OCI-LY7 (cell line): ENCODE measurements at regions not wholly inside any gene's neighbourhood (a gene's known extent, or its start where the extent isn't known, plus 50 kb on each side); places are given as distances from the start of the nearest gene placed in this dataset.

Experiments used
- BruUV-seq: library from RNA; stranded (reverse); fragments of 400-500 nt; replicated peaks from 2 replicates; lab custom pipeline; 2021; lab: Mats Ljungman, UMichigan
- CTCF ChIA-PET: fragments of 300-600 bp; sonication (Branson Sonifier 250); formaldehyde crosslinking; loops from one replicate; lab custom pipeline; 2022; ENCODE audit warnings: antibody characterized with exemption; ENCODE audit not compliant: unreplicated experiment; lab: Charles Lee
- POLR2A ChIA-PET: fragments of 300-600 bp; sonication (Branson Sonifier 250); formaldehyde crosslinking; loops from one replicate; lab custom pipeline; 2022; ENCODE audit warnings: antibody characterized with exemption; lab: Charles Lee
- DNase-seq: peaks from one replicate; pipeline ENCODE4 v3.0.0-alpha.2; 2015; ENCODE audit warnings: low spot score
- H2AFZ ChIP-seq: fragments of 200-600 bp; sonication (generic), shearing (Covaris generic); 2 replicates; pipeline ENCODE4 v1.6.1; 2014; ENCODE audit warnings: mild to moderate bottlenecking, antibody characterized with exemption, low read length, moderate library complexity
- H3K27ac ChIP-seq: fragments of 200-600 bp; sonication (generic); 2 replicates; pipeline ENCODE4 v1.5.1; 2014; ENCODE audit warnings: mixed run types, low read depth, mild to moderate bottlenecking, moderate library complexity, low read length, inconsistent platforms; ENCODE audit not compliant: poor library complexity, severe bottlenecking
- H3K36me3 ChIP-seq: fragments of 200-600 bp; sonication (generic); 2 replicates; pipeline ENCODE4 v1.6.1; 2014; ENCODE audit warnings: mild to moderate bottlenecking, antibody characterized with exemption, low read length, moderate library complexity, mixed read lengths; ENCODE audit not compliant: insufficient read depth
- H3K4me1 ChIP-seq: fragments of 200-600 bp; sonication (generic); 2 replicates; pipeline ENCODE4 v1.5.1; 2014; ENCODE audit warnings: mild to moderate bottlenecking, low read length; ENCODE audit not compliant: insufficient read depth, poor library complexity, severe bottlenecking
- H3K4me2 ChIP-seq: fragments of 200-600 bp; sonication (generic); 2 replicates; pipeline ENCODE4 v1.6.1; 2014; ENCODE audit warnings: mild to moderate bottlenecking, low read length
- H3K4me3 ChIP-seq: fragments of 200-600 bp; sonication (generic); 2 replicates; pipeline ENCODE4 v1.5.1; 2014; ENCODE audit warnings: mild to moderate bottlenecking, low read depth, low read length; ENCODE audit not compliant: poor library complexity, severe bottlenecking
- H3K79me2 ChIP-seq: fragments of 200-600 bp; sonication (generic); 2 replicates; pipeline ENCODE4 v1.6.1; 2016; ENCODE audit warnings: low read depth, mild to moderate bottlenecking, low read length, moderate library complexity, mixed read lengths; ENCODE audit not compliant: insufficient read depth
- H3K9me2 ChIP-seq: fragments of 200-600 bp; sonication (generic); 2 replicates; pipeline ENCODE4 v1.6.1; 2016; ENCODE audit warnings: mild to moderate bottlenecking, low read length, mixed read lengths; ENCODE audit not compliant: insufficient read depth
- H3K9me3 ChIP-seq: fragments of 200-600 bp; sonication (generic); 2 replicates; pipeline ENCODE4 v1.6.1; 2014; ENCODE audit warnings: mild to moderate bottlenecking, mixed run types, low read length, mixed read lengths
- H4K20me1 ChIP-seq: fragments of 200-600 bp; sonication (generic); 2 replicates; pipeline ENCODE4 v1.6.1; 2014; ENCODE audit warnings: mild to moderate bottlenecking, antibody characterized with exemption, low read length, moderate library complexity, mixed read lengths; ENCODE audit not compliant: insufficient read depth
- EZH2phosphoT487 ChIP-seq: fragments of 200-600 bp; sonication (generic); IDR thresholded peaks from 2 replicates; pipeline ENCODE4 v1.6.1; 2018; ENCODE audit warnings: low read depth, borderline replicate concordance, mild to moderate bottlenecking, mixed run types, antibody characterized with exemption, low read length, moderate library complexity, mixed read lengths
- intact Hi-C: fragments of 100-400 bp; cut with micrococcal nuclease; formaldehyde crosslinking; loops from one replicate; pipeline ENCODE4 v1.10.0; 2022; ENCODE audit not compliant: unreplicated experiment
- TF ChIP-seq, protein P1 (sequence below): fragments of 200-600 bp; sonication (generic); conservative IDR thresholded peaks from 2 replicates; pipeline ENCODE4 v1.5.1; 2014; ENCODE audit warnings: mild to moderate bottlenecking, antibody characterized with exemption, low read length, moderate library complexity, mixed read lengths

DNA sequence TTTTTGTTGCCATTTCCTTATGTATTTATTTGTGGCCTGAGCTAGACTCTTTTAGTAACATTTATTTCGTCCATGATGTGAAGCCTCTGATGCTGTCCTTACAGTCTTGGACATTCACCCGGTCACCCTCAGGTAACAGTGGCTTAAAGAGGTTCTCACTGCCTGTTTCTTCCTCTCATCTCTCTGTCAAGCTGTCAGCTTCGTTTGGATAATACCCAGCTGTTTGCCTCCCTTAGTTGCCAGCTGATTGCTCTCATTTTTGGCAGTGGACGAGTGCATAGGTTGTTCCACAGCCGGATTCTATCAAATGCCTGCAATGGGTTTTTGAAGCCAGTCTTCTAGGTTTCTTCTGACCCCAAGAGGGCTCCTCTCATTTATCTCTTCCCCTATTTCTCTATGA, 427.7 kb downstream of the MED10 start:
- H3K36me3 ChIP-seq = no peaks in the 10 kb centered on the region
- no TSS peak for BruUV-seq
- no peaks in the 10 kb centered on the region for H3K9me3 ChIP-seq
- TF ChIP-seq, protein P1, sequence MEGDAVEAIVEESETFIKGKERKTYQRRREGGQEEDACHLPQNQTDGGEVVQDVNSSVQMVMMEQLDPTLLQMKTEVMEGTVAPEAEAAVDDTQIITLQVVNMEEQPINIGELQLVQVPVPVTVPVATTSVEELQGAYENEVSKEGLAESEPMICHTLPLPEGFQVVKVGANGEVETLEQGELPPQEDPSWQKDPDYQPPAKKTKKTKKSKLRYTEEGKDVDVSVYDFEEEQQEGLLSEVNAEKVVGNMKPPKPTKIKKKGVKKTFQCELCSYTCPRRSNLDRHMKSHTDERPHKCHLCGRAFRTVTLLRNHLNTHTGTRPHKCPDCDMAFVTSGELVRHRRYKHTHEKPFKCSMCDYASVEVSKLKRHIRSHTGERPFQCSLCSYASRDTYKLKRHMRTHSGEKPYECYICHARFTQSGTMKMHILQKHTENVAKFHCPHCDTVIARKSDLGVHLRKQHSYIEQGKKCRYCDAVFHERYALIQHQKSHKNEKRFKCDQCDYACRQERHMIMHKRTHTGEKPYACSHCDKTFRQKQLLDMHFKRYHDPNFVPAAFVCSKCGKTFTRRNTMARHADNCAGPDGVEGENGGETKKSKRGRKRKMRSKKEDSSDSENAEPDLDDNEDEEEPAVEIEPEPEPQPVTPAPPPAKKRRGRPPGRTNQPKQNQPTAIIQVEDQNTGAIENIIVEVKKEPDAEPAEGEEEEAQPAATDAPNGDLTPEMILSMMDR = no peak
- no peak for TF ChIP-seq EZH2phosphoT487
- H4K20me1 ChIP-seq = no peaks in the 10 kb centered on the region
- no peaks in the 10 kb centered on the region for H3K9me2 ChIP-seq
- no peaks in the 10 kb centered on the region for H3K79me2 ChIP-seq
- ChIA-PET POLR2A (interaction anchor here (0.5 to 1.1 kb wide), 2 partner anchors 410 to 815 kb away, joined by 3 to 5 read pairs; no protein-coding TSS in a partner anchor), CTCF (no interaction called here)
- H3K4me1 ChIP-seq = no peaks in the 10 kb centered on the region
- no peak overlapping the region for H3K4me3 ChIP-seq
- no peak overlapping the region for H2AFZ ChIP-seq
- intact Hi-C loops = no loop called here
- no peak for DNase-seq
- no peak overlapping the region for H3K4me2 ChIP-seq
- no peak overlapping the region for H3K27ac ChIP-seq

- ChIA-PET POLR2A (interaction anchor here (0.6 kb wide), 1 partner anchor 50 kb away, joined by 3 read pairs; no protein-coding TSS in a partner anchor), CTCF (no interaction called here)
- H4K20me1 ChIP-seq = no peaks in the 10 kb centered on the region
- H3K4me2 ChIP-seq = no peak overlapping the region
- no peak overlapping the region for H2AFZ ChIP-seq
- H3K36me3 ChIP-seq = no peaks in the 10 kb centered on the region
- no peaks in the 10 kb centered on the region for H3K9me3 ChIP-seq
- no peak for DNase-seq
- no peaks in the 10 kb centered on the region for H3K4me1 ChIP-seq
- no peaks in the 10 kb centered on the region for H3K79me2 ChIP-seq
- TF ChIP-seq EZH2phosphoT487 = no peak
- TF ChIP-seq, protein P1 = no peak
- no TSS peak for BruUV-seq
- no peak overlapping the region for H3K27ac ChIP-seq
- intact Hi-C loops = no loop called here
- no peaks in the 10 kb centered on the region for H3K9me2 ChIP-seq
- H3K4me3 ChIP-seq = no peak overlapping the region
Measured at GRCh38 chr5:5941486-5941885, 436.9 kb downstream of the MED10 start.

DNA sequence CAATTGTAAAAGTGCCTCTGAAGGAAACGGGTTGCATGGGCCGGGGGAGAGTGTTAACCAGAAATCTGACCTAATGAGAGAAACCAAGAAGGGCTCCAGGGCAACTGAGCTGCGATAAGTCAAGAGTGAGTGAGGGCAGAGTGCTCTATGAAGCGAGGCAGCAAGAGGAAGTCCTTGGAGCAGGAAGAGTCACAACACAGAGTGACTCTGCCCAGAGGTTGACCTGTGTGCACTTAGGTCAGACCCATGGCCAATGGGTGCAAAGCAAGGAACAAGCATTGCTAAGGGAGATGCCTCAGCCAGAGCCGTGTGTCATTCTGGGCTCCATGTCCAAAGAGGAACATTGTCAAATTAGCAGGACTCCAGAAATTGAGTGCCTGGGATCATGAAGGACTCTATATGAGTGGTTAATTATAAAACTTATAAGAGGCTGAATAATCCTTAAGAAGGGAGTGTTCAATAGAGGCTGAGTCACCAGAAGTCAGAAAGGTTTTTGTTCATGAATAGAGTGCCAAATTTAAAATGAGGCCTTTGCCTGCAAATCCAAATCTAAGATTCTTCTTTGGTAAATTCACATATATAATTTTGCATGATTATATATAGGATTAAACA, 438.5 kb downstream of the MED10 start:
- no peaks in the 10 kb centered on the region for H3K9me2 ChIP-seq
- no peak for DNase-seq
- H4K20me1 ChIP-seq = no peaks in the 10 kb centered on the region
- no peak overlapping the region for H3K4me3 ChIP-seq
- no peak overlapping the region for H3K4me2 ChIP-seq
- no peak overlapping the region for H3K27ac ChIP-seq
- ChIA-PET CTCF (no interaction called here), POLR2A (no interaction called here)
- no peak overlapping the region for H2AFZ ChIP-seq
- H3K9me3 ChIP-seq = no peaks in the 10 kb centered on the region
- no peaks in the 10 kb centered on the region for H3K36me3 ChIP-seq
- H3K4me1 ChIP-seq = no peaks in the 10 kb centered on the region
- intact Hi-C loops = no loop called here
- BruUV-seq = no TSS peak
- TF ChIP-seq, protein P1 = no peak
- no peak for TF ChIP-seq EZH2phosphoT487
- no peaks in the 10 kb centered on the region for H3K79me2 ChIP-seq
